CD4-positive, alpha-beta T cell treated with Interleukin-17A for 1 hour (primary cell): ENCODE measurements at regions not wholly inside any gene's neighbourhood (a gene's known extent, or its start where the extent isn't known, plus 50 kb on each side); places are given as distances from the start of the nearest gene placed in this dataset.
"Not testable (repeated sequence)": the region's sequence is repeated elsewhere in the genome, so short reads cannot be mapped to it uniquely, and the experiment has no call there.

ENCODE experiments used
- DNase-seq: peaks from one replicate; pipeline ENCODE4 v3.0.0-alpha.2; 2020

DNA sequence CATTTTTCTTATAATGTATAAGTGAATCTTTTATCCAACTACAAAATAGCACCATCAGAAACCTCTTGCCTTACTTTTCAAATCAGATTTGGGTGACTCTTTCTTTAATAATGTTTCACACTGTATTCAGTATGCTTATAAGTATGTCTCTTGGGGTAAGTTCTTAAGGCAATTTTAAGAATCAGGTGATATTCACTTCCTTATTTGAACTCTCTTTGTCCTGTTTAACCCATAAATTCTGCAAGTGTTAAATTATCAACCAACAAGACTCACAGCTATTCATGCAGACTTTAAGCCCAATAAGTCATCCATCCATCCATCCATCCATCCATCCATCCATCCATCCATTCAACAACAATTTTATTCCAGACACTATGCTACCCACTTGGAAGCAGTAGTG is 142.7 kb upstream of the FBXL17 start:
- DNase-seq = no peak

DNA sequence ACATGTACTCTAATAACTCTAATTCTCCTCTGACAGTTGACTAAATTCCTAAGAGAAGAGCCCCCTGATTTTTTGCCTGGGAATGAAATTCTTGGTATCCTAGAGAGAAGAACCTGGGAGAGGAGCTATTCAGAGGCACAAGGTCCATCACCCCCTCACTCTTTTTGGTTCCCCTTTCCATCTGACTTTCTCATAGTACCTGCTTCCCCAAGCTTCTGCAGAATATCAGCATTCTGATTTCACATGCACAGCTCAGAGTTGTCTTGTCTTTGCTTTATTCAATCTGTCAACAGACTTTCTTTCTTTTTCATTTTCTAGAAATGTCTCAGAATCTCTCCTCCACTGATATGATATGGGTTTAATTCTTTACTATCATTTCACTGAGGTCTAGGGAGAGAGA is 141.5 kb upstream of the FBXL17 start:
- DNase-seq = no peak

DNA sequence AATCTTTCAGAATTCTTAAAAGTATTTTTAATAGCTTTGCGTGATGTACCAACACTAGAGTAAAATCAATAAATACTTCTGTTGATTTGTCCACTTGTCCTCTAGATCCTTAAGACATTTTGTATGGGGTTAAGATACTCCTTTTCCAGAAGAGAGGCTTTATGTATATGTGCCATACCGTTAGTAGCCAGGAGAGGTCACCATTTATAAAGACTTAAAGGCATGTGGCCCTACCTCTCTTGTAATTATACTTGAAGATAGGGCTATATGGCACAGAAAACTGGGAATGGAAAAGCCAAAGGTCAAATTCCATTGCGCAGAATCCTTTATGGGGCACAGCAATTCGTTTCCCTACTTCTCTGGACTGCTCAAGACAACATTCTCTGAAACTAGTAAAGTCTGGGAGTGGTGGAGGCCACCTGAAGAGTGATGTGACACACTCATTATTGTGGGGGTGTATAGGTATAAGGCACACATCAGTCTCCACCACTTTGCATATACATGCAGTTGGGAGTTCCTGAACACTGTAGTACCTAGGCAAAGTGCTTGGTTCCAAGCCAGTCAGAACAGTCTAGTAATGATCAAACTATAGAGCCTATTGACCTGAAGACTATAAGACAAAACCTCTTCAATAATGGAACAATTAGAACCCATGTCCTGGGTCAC is 140.1 kb upstream of the FBXL17 start:
- DNase-seq = peak; percentile 47

DNA sequence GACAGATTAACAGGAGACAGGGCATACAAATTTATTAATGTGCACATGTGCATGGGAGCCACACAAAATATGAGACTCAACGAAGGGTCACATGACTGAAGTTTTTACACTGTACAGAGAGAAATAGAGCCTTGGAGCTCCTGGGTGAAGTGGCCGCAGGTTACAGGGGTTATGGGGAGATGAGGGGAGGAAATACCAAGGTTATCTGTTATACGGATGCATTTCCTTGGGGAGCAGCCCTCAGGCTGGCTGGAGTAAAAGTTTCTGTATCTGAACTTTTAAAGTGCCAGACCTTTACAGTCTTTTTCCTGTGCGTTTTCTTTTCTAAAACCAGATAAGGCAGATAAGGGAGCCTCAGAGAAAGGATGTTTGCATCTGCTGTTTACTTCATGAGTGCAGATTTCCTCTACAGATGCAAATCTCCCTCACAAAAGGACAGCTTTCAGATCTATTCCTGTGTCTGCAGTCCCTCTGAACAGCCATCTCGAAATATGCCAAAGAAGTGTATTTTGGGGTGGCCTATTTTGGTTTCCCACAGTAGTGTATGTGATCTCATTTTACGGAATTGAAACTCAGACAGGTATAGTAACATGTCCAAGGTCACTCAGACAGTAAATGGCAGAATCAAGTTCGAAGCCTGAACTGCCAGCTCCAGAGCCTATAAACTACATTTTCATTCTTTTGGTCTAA is 139.3 kb upstream of the FBXL17 start:
- DNase-seq = no peak

DNA sequence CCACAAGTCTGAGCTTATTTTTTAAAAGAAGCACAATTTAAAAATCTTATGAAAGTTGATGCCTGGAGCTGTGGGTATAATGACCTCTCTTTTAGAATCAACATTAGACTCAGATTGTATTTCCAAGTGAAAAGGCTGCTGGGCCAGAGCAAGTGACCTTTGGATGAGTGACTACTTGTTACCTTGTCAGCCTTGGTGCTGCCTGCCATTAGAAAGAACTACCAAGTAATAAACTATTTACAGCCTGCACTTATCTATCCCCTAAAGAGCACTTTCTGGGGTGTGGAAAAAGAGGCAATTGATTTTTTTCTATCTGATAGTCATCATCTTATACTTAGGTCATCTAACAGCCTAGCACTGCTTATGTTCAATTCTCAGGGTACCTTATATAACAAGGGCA is 134.9 kb upstream of the FBXL17 start:
- no peak for DNase-seq

DNA sequence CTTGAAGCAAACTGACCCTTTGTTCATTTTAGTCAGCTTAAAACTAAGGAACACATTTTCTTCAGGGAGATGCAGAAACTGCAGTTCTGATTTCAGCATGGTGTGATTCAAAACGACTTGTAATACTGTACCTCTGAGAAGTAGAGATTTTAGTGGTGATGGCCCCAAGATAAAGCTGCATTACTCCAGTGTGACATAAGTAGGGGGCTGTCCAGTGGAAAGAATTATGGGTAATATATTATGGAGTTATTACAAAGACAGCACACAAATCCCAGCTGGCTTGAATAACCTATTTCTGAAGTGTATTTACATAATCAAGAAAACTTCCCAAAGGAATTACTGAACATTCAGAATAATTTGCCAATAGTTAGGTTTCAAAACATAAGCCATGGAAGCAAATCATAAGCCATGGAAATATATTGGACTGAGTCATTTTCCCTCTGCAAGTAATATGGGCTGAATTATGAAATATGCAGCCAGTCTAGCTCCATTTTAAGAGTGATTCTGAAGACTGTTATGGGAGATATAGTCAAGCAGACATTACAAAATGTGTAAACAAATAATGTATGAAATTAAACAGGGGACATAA is 133.7 kb upstream of the FBXL17 start:
- no peak for DNase-seq

DNA sequence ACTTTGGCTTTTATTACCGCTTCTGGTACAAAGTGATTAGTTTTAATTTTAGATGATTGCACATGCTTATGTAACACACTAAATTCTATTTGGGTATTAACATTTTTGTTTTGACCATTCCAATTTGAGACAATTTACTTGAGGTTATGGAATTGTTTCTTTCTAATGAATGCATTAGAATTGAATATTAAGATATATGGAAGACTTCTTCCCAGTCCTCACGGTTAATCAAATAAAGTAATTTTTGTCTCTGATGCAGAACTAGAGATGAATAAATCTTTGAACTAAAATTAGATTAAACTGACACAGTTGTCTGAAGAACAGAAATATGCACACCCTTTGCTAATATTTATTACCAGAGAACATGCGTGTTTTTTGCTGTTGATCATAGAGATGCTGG is 127.1 kb upstream of the FBXL17 start:
- no peak for DNase-seq

DNA sequence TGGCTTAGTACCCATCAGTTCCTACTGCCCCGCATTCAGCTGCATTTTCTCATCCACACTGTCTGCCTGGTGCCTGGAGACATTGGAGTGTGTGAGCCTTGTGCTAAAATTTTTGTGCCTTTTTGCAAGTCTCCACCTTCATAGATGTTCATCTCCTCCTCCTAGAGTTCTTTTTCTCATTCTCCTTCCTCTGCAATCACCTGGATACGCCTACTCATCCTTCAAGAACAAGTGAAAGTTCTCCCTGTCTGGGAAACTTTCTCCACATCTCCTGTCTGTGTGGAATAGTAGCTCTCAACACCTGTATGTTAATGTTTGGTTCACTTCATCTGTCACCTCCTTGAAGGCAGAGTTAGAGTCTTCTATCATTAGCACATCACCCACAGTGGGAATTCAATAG is 125.7 kb upstream of the FBXL17 start:
- DNase-seq = no peak

DNA sequence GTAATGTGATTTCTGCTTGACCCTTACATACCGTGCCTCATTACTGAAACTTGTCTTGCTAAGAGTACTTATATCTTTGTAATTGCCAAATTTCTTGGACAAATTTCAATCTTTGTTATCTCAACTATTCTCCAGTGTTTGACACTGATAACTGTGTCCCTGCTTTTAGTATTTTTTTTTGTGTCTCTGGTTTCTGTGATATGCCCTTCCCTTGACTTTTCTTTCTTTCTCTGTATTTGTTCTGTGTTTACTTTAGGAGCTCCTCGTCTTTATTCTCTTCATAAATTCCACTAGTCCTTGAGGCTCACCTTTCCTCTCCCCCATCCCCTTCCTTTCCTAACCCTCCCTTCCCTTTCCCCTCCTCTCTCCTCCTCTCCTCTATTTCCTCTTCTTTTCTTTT is 123.7 kb upstream of the FBXL17 start:
- no peak for DNase-seq

DNA sequence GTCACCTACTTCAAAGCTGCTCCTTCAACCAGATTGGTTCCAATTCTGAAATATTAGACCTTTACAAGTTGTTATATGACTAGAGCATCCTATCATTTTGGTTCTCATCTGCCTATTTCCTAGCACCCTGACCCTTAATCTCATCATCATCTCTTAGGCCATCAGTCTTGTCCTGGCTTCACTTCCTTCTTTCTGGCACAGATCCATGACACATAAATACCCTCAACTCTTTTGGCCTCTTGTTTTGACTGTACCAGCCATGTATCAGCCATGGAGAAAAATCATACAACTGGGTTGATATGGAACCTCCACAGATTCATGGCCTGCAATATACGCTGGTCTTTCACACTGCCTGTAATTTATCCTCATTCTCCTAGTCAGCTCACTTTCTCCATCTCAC is 123.1 kb upstream of the FBXL17 start:
- DNase-seq = no peak

DNA sequence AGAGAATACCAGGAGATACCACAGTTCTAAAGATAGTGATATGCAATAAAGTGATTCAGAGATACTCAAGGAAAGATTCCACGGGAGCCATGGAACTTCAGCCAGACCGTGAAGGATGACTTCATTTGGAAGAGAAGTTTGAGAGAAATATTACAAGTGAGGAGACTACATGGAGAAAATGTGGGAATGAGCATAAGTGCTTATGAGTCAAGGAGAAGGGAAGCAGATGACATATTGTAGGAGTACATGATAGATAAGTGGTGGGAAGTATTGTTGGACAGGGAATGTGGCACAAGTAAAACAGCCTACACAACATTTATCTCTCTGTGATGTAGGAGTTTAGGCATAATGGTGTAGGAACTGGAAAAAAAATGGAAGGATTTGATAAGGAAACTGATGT is 122.1 kb upstream of the FBXL17 start:
- DNase-seq = no peak

DNA sequence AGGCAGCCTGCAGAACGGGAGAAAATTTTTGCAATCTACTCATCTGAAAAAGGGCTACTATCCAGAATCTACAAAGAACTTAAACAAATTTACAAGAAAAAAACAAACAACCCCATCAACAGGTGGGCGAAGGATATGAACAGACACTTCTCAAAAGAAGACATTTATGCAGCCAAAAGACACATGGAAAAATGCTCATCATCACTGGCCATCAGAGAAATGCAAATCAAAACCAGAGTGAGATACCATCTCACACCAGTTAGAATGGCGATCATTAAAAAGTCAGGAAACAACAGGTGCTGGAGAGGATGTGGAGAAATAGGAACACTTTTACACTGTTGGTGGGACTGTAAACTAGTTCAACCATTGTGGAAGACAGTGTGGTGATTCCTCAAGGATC is 113.7 kb upstream of the FBXL17 start:
- DNase-seq = not testable (repeated sequence)

DNA sequence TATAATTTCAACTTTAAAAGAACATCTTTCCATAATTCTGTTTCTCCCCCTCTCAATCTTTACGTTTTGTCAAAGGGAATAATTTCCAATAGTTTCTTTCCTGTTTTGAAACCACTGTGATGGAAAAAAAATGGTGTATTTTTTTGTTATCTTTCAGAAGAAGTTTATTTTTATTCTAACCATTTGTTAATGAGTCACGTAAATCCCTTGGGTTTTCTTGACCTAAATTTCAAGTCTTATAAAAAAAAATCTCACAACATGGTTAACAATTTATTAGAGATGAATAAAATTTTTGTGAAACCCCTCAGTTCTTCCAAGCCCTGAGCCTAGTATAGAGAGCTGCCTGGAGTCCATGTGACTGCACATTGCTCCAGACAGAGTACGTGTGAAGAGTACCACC is 106.1 kb upstream of the FBXL17 start:
- no peak for DNase-seq

DNA sequence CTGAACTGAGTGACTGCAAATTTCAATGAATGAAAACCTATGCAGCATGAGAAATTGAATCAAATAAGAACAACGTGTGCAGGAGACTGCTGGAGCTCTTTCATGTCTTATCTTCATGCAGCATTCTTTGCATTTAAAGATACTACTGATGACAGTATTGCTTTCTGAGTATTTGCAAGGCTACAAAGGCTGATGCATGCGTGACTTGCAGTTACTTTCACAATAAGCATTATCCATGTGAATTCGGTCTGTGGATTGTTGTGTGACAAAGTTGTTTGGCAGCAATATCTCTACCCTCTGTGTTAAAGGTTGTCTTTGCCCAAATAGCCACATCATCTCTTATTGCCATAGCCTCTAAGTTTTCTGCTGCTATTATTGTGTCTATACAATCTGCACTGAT is 102.1 kb upstream of the FBXL17 start:
- DNase-seq = no peak

DNA sequence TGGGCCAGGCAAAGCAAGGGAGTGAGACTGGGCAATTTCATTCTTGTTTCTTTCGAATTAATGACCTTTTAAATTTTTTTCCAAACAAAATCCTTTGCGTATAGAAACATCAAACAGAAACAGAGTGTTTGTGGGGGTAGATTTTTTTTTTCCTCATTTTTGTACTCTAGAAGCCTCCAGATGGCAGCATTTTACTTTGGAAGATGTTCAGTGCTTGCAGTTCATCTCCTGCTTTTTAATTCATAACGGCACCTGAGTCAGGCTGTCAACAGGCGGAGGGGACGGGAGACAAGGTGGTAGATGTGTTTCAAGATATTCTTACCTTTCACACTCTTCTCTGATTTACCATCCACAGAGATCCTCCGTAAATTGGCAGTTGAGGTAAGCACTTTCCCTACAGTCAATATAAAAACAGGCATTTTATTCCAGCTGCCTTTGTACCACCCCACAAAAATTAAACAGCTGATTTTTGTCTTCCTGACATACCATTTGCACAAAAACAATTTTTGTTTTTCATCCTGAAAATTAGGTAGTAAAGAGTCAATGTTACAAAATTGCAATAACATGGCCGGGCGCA is 99.5 kb upstream of the FBXL17 start:
- DNase-seq = no peak

DNA sequence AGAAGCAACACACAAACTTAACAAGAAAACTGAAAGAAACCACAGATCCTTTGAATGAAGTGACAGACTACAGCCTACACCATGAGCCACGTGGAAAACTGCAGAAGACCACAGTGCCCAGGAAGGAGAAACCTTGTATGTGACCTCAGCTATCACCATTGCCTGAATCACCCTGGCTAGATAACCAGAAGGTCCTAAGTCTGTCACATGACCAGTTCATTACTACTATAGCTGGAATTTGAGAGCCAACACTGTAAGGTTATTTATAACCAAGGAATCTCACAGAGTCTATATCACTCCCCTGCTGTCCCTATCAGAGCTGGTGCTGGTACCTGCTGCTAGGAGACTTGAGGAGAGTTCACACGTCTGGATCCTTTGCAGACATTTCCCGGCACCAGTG is 90.3 kb upstream of the FBXL17 start:
- DNase-seq = no peak

DNA sequence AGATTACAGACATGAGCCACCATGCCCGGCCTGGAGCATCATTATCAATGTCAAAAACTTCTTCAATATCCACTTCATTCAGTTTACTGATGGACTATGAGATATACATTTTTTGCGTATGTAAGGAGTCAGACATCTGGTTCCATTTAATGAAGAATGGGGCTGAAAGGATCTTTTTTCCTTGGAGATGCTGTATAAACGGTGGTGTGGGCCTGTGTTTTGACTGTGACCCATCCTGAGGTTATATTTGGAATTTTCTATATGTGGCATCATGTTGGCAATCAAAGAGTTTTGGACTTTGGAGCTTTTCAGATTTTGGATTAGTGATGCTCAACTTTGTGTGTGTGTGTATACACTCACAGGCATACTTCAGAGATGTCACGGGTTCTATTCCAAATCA is 85.7 kb upstream of the FBXL17 start:
- no peak for DNase-seq

DNA sequence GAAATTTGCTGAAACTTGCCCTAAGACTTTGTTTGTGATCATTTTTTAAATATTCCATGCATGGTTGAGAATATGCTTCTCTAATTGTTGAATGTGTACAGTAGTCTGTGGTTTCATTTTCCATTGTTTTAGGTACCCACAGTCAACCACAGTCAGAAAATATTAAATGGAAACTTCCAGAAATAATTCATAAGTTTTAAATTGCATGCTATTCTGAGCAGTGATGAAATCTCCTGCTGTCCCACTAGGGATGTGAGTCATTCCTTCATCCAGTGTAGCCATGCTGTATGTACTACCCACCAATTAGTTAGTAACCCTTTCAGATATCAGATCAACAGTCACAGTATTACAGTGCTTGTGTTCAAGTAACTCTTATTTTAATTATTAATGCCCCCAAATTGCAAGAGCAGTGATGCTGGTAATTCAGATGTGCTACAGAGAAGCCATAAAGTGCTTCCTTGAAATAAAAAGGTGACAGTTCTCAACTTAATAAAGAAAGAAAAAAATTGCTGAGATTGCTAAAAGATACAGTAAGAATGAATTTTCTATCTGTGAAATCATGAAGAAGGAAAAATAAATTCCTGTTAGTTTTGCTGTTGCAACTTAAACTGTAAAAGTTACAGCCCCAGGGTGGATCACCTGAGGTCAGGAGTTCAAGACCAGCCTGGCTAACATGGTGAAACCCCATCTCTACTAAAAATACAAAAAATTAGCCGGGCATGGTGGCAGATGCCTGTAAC is 79.9 kb upstream of the FBXL17 start:
- no peak for DNase-seq

DNA sequence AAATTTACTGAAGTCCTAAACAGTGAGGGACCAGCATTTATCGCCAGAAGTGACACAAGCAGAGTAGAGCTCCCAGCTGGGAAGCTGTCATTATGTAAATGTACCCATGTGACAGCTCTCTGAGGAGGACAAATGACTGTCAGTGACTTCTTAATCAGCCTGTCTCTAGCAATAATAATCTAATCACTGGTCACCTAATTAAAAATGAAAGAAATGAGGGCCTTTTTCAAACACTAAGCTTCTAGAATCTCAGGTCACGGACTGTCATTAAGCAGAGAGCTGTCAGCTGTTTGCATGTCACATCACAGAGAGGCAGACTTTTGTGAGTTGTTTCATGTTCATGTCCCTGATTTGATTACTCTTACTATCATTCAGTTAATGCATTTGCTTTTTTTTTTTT is 77.9 kb upstream of the FBXL17 start:
- DNase-seq = no peak

DNA sequence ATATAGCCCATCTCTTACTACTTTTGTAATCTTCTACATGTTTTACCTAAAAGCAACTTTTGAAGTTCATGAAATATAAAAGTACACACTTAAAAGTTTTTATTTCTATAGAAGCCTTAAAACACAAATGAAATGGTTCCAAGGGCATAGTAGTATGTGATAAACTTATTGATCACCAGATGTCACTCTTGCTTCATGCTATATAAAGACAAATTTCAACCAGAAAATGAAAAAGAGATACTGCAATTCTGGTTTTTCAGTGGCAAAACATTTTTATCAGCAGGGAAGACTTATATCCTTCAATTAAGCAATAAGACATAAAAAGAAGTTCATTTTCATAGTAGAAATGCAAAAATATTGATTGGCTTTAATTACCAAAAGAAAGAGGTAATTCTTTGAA is 69.4 kb upstream of the FBXL17 start:
- no peak for DNase-seq

DNA sequence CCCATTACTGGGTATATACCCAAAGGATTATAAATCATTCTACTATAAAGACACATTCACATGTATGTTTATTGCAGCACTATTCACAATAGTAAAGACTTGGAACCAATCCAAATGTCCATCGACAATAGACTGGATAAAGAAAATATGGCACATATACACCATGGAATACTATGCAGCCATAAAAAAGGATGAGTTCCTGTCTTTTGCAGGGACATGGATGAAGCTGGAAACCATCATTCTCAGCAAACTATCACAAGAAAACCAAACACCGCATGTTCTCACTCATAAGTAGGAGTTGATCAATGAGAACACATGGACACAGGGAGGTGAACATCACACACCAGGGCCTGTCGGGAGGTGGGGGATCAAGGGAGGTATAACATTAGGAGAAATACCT is 62.2 kb upstream of the FBXL17 start:
- not testable (repeated sequence) for DNase-seq

DNA sequence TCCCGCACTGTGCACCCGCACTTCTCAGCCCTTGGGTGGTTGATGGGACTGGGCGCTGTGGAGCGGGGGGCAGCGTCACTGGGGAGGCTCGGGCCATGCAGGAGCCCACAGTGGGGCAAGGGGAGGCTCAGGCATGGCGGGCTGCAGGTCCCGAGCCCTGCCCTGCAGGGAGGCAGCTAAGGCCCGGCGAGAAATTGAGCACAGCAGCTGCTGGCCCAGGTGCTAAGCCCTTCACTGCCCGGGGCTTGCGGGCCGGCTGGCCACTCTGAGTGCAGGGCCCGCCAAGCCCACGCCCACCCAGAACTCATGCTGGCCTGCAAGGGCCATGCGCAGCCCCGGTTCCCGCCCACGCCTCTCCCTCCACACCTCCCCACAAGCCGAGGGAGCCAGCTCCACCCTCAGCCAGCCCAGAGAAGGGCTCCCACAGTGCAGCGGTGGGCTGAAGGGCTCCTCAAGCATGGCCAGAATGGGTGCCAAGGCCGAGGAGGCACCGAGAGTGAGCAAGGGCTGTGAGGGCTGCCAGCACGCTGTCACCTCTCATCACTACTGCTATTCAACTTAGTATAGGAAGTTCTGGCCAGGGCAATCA is 60.3 kb upstream of the FBXL17 start:
- not testable (repeated sequence) for DNase-seq

DNA sequence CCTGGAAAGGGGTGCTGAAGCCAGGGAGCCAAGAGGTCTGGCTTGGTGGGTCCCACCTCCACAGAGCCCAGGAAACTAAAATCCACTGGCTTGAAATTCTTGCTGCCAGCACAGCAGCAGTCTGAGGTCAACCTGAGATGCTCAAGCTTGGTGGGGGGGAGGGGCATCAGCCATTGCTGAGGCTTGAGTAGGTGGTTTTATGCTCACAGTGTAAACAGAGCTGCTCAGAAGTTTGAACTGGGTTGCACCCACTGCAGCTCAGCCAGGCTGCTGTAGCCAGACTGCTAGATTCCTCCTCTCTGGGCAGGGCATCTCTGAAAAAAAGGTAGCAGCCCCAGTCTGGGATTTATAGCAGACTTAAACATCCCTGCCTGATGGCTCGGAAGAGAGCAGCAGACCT is 55.5 kb upstream of the FBXL17 start:
- no peak for DNase-seq
